Astrocyte (in vitro differentiated cells and primary cell): ENCODE measurements at regions not wholly inside any gene's neighbourhood (a gene's known extent, or its start where the extent isn't known, plus 50 kb on each side); places are given as distances from the start of the nearest gene placed in this dataset.

Experiments
- CTCF ChIP-seq: IDR thresholded peaks from 2 replicates; pipeline ENCODE4 v1.5.1; 2011; ENCODE audit warnings: low read depth, mild to moderate bottlenecking, inconsistent platforms, low read length, moderate library complexity; ENCODE audit not compliant: insufficient read depth
- EZH2 ChIP-seq: IDR thresholded peaks from 2 replicates; pipeline ENCODE4 v1.6.1; 2012; ENCODE audit warnings: mild to moderate bottlenecking, low read length, inconsistent platforms; ENCODE audit not compliant: insufficient read depth

DNA sequence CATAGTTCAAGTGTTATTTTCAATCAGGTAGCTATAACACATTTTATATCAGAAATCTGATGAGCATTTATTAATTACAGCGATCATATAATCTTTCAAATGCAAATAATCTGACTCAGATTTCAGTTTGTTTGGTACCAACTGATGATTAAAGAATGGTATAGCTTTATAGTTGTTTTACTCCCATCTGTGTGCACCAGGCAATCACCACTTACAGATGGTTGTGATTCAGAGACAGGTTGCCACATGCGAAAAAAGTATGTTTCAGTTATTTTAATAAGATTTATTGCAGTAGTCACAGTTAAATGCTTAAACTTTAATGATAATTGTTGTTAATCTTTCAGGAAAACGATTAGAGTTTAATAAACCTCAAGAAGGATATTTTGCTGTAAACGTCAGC is 155.1 kb upstream of the ARRDC3 start:
- TF ChIP-seq CTCF, result no peak
- TF ChIP-seq EZH2, result no peak
